Skeletal muscle tissue (tissue), 4 donors: ENCODE measurements at regions not wholly inside any gene's neighbourhood (a gene's known extent, or its start where the extent isn't known, plus 50 kb on each side); places are given as distances from the start of the nearest gene placed in this dataset. TPM values are rescaled to one million over a fixed set of nuclear protein-coding genes. Genes with fewer than 3 reads are reported as not detected.

Source experiments
- H3K27ac ChIP-seq: one replicate; pipeline ENCODE4 v1.7.0; 2013; ENCODE audit warnings: mild to moderate bottlenecking, low read depth, low read length, inconsistent platforms
- H3K27me3 ChIP-seq, 3 donors: one replicate each; pipeline ENCODE4 v1.7.0; 2013; ENCODE audit warnings: low read length in 3 of 3; ENCODE audit not compliant: control insufficient read depth in 3 of 3, insufficient read depth in 3 of 3
- H3K36me3 ChIP-seq, 3 donors: one replicate each; pipeline ENCODE4 v1.7.0; 2013; ENCODE audit warnings: low read length in 3 of 3; ENCODE audit not compliant: control insufficient read depth in 3 of 3, insufficient read depth in 3 of 3
- H3K4me1 ChIP-seq, 3 donors: one replicate each; pipeline ENCODE4 v1.7.0; 2013; ENCODE audit warnings: low read length in 3 of 3, mild to moderate bottlenecking in 3 of 3; ENCODE audit not compliant: control insufficient read depth in 3 of 3, insufficient read depth in 3 of 3
- H3K4me3 ChIP-seq, 3 donors: one replicate each; pipeline ENCODE4 v1.7.0; 2013; ENCODE audit warnings: low read length in 3 of 3
- H3K9ac ChIP-seq, 3 donors: one replicate each; pipeline ENCODE4 v1.7.0; 2013; ENCODE audit warnings: low read length in 3 of 3, mild to moderate bottlenecking in 3 of 3, moderate library complexity in 2 of 3, low read depth in 1 of 3
- H3K9me3 ChIP-seq, 3 donors: one replicate each; pipeline ENCODE4 v1.7.0; 2013; ENCODE audit warnings: low read length in 3 of 3; ENCODE audit not compliant: control insufficient read depth in 3 of 3
- small RNA-seq: library from RNA; depleted of rRNA; stranded (forward); fragments of <200 nt; gene quantifications from one replicate; pipeline ENCODE3, GENCODE V24; 2014
- donor health status: Osteomylitis.

DNA sequence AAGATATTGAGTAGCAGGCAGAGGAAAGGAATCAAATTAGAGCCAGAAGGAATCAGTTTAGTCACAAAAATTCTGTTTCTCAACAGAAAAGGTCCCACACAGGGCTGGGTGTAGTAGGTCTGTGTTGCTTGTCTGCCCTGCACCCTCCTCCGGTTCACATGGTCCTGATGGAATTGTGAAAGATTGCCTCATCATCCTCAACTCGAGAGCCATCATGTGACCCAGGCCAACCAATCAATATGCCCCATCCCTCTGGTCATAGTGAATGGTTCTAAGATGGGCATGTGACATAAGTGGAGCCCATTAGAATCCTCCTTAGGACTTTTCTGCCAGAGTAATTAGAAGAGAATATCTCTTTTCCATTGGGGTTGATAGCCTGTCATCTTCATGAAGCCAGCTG is 56.7 kb upstream of the RAD23B start:
- H3K27ac ChIP-seq, result no peak overlapping the region
- H3K9ac ChIP-seq, result no peak overlapping the region
- H3K4me3 ChIP-seq, result no peak overlapping the region
- no peaks in the 10 kb centered on the region for H3K9me3 ChIP-seq
- peaks cover 0 to 4% (median 0%) of the 10 kb centered on the region in 3 donors for H3K4me1 ChIP-seq
- no peaks in the 10 kb centered on the region for H3K27me3 ChIP-seq
- H3K36me3 ChIP-seq, result no peaks in the 10 kb centered on the region

- Histone ChIP-seq H3K4me1 (no peaks in the 10 kb centered on the region), H3K4me3 (no peak overlapping the region), H3K9me3 (no peaks in the 10 kb centered on the region), H3K27ac (no peak overlapping the region), H3K9ac (no peak overlapping the region), H3K27me3 (no peaks in the 10 kb centered on the region), H3K36me3 (no peaks in the 10 kb centered on the region)
These were observed 55.3 kb upstream of the RAD23B start for GRCh38 chr9:107227774-107228173.

GRCh38 chr9:107228496-107229039 is 54.5 kb upstream of the RAD23B start:
- no peaks in the 10 kb centered on the region for H3K36me3 ChIP-seq
- no peaks in the 10 kb centered on the region for H3K27me3 ChIP-seq
- H3K4me3 ChIP-seq, result no peak overlapping the region
- no peaks in the 10 kb centered on the region for H3K9me3 ChIP-seq
- H3K4me1 ChIP-seq, result no peaks in the 10 kb centered on the region
- H3K27ac ChIP-seq, result no peak overlapping the region
- no peak overlapping the region for H3K9ac ChIP-seq

DNA sequence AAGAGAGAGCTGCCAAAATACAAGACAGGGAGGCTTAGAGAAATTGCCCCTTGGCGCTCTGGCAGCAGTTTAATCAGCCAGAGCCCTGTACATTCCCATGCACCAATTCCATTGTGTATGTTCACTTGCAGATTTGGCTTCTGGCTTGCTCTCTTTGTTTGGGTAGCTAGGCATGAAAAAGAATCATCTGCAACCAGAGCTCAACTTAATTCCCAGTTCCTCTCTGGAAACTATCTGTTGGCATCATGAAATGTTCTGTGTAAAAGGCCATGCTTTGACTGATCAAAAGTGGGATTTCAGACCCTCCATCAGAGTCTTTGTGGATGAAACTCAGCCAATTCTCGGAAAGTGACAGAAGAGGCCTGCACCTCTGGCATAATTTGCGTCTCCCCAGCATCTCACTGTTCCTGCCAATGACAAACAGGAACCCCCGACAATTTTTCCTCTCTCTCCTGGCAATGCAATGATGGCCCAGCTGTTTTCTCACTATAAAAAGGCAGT is 53.8 kb upstream of the RAD23B start:
- no peak overlapping the region for H3K9ac ChIP-seq
- H3K27ac ChIP-seq, result no peak overlapping the region
- no peaks in the 10 kb centered on the region for H3K9me3 ChIP-seq
- H3K4me1 ChIP-seq, result no peaks in the 10 kb centered on the region
- no peaks in the 10 kb centered on the region for H3K36me3 ChIP-seq
- no peak overlapping the region for H3K4me3 ChIP-seq
- H3K27me3 ChIP-seq, result no peaks in the 10 kb centered on the region

Small RNAs in the stretch of these regions (small RNA-seq; reads per million reads assigned to genes)
- gene AL807761.1, result not detected
